ENCODE measurements at regions not wholly inside any gene's neighbourhood (a gene's known extent, or its start where the extent isn't known, plus 50 kb on each side); places are given as distances from the start of the nearest gene placed in this dataset.

DNA sequence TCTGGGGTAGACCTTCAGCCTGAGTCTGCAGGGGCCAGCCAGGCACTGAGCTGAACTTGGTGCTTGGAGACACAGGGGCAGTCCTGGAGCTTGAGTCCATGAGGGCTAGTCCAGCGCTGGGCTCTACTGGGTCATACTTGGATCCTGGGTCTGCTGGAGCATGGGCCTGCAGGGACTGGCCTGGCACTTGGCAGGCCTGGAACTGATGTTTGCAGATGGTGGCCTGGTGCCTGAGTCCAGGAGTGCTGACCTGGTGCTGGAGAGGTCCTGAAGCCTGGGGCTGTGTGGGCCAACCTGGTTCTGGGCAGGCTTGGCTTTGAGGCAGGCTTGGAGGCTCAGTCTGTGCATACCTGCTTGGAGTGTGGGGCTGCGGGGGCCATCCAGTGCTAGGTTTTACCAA is 143.4 kb upstream of the DSCAM start:
- DNase-seq: no peak

DNA sequence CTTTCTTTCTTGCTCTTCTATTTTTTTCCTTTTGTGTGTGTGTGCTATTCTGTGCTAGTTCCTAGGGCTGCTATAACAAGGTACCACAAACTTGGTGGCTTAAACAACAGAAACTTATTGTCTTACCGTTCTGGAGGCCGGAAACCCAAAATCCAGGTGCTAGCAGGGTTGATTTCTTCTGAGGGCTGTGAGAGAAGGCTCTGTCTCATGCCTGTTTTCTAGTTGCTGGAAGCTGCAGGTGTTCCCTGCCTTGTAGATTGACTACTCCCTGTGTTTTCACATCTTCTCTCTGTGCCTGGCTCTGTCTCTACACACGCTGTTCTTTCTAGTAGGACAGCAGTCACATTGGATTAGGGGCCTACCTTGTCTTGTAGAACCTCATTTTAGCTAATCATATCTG is 150.9 kb upstream of the DSCAM start:
- no peak for DNase-seq

DNA sequence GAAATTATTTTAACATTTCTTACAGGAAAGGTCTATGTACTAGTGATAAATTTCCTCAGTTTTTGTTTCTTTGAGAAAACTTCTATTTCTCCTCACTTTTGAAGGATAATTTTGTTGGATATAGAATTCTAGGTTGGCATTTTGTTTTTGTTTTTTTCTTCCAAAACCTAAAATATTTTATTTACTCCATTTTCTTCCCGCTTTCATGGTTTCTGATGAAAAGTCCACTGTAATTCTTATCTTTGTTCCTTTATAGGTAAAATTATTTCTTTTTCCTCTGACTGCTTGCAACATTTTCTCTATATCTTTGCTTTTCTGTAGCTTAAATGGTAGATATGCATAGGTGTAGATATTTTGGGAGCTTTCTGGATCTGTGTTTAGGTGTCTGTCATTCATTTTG is 153.9 kb upstream of the DSCAM start:
- DNase-seq: no peak

DNA sequence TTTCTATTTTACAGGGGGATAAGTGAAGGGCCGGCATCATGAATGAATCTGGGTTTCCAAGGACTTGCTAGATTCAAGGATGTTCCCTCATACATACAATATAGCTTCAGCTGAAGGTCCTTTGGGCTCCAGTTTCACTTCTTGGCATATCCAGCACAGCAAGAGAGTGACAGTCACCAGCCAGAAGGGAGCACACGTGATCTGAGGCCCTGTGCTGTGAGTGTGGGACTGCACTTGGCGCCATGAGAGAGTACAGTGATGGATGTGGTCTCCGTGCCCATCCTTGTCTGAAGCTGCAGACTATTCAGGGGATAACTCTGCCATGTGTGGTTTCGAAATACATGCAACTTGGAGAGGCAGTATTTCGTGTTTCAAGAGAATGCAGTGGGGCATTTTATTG is 159.7 kb upstream of the DSCAM start:
- no peak for DNase-seq

DNA sequence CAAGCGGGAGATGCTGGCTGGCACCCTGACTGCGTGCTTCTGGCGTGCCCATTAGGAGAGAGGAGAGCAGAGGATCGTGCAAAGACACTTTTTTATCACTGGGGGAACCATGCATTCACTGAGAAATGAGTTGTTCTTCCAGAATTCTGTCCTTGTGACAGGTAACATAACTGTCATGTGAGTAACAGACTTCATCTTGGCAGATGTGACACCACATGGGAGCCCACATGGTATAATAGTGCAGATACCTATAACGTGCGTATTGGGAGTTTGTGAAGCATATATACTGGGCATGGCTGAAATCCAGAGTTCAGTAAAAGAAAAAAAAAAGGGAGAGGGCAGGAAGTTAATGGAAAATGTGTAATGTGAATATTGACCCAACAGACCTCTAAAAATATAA is 159.6 kb upstream of the BACE2 start:
- DNase-seq: no peak

DNA sequence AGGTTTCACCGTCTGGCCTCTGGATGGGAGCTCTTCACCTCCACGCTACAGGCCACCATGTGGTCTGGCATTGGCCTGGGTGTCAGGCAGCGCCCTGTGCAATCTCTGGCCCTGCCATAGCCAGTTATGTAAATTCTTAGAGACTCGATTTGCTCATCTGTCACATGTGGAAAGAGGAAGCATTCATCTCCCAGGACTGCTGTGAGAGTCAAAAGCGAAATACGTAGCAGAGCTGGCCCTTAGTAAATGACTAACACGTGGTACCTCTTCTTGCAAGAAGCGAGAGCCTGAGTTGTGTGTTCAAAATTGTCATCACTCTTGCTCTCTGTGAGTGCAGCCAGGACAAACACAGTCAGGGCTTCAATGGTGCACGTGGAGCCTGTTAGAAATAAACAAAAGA is 159.0 kb upstream of the BACE2 start:
- DNase-seq: no peak

DNA sequence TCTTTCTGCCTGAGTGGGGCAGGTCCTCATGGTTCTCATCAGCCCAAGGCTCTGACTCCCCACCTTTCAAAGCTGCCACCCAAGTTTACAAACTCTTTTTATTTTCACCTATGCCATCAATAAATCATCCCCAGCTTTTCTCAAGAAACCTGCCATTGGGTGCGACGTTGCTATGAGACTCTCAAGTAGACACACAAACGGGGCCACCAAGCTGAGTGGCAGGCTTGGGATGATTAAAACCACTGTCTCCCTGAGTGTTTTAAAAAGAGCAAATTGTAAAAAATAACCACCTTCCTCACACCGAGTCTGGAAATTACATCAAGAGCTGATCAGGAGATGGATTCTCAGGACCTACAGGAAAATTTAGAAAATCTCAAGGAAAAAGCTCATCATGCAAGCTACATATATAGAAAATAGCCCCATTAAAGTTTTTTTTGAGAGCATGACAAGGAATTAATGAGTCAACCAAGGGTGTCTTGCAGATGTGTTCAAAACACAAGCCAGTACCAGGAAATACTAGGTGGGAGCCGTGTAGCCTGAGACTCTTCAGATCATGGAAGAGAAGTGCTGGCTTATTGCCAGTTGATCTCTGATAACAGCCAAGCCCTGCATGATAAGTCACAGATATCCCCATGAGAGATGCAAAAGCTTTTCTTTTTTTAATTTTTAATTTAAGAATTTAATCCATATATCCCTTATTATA is 158.4 kb upstream of the BACE2 start:
- DNase-seq: no peak

DNA sequence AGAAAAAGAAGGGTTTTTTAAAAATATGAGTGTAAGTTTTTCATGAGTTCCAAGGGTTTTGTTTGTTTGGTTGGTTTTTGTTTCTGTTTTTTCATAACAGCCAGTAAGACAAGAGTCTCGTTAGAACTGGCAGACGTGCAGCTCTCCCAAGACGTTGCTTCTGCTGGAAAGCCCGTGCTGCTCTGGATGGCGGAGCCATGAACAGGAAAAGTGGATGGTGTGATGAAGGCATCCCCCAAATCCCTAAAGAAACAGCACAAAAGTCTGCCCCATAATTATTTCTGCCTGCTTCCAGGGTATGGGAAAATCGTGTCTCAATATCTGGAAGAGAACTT is 157.9 kb upstream of the BACE2 start:
- DNase-seq: no peak

DNA sequence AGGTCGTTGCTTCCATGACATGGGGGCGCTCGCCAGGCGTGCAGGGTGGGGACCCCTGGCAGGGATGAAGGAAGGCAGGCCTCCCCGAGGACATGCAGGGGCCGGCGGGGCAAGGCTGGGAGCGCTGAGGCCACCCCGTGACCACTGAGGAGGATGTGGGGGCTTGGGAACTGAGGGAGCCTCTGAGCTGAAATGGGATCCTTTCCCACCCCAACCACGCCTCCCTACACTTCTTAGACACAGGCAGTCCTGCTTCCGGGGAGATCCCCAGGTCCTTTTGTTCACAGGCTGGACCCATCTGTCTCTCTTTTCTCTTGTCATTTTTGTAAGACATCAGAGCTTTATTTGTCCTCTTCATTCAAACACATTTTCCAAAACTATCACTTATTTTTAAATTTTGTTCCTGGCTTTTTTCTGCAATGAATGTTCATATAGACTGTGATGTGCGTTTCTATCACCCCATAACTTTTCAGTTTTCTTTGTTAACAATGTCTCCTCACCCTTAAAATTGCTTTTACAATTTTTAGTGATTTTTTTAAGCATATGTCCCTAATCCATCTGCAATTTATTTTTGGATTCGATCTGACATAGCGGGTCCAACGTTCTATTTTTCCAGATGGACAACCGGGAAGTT is 156.7 kb upstream of the BACE2 start:
- DNase-seq: no peak

DNA sequence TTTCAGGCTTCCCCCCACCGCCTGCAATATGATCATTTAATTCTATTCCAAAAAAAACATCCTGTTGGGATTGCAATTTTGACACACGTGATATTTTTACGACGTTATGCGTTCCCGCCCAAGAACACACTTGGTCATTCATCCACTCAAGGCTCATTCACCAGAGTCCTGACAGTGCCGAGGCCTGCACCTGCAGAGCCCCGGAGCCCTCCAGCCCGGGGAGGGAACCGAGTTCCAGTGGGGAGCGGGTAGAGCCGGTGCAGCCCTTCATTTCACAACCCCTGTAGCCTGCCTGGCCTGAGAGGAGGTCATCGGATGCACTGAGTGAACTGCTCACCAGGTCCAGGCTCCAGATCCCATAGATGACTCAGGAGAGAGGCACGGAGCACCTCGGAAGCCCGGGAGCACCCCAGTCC is 156.0 kb upstream of the BACE2 start:
- no peak for DNase-seq

DNA sequence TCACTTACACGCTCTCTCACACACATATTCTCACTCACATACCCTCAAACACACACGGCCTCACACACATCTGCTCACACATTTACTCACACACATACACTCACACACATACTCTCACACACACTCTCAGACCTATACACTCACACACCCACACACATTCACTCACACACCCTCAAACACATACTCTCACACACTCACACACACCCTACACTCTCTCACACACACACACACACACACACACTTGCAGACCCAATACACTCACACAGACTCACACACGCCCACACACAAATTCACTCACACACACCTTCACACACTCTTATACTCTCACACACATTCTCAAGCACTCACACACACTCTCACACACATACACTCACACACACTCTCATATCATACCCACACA is 155.5 kb upstream of the BACE2 start:
- no peak for DNase-seq

DNA sequence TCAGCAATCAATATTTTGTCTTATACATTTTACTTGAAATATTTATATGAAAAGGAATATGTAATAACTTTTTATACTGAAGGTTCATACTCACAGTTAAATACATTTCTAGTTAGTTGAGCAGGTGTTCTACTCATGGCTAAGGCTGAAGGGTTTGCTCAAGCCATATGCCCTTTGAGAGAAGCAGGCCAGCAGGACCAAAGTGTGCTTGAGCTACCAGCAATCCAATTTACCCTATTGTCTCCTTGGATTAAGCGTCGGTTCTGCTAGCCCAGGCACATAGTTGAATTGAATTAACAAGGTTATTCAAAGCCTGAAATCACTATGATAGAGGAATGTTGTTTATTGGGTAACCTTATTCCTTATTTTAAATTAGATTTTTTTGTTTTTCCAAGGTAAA is 151.5 kb upstream of the BACE2 start:
- DNase-seq: no peak

DNA sequence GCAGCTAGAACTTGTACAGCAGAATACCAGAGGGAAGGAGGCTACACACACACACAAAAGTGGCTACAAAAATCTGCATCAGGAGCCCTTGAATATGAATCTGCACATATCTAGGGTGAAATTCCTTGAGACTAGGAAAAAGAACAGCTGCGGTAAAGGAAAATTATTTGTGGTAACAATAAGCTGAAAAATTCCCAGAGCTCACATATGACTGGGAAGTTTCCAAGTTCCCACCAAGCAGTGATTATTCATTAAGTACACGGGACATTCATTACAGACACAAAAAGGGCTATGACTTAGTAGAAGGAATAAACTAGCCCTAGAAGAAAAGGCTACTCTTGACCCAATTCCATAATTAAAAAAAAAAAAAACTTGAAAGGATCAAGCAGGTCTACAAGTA is 149.5 kb upstream of the BACE2 start:
- no peak for DNase-seq

DNA sequence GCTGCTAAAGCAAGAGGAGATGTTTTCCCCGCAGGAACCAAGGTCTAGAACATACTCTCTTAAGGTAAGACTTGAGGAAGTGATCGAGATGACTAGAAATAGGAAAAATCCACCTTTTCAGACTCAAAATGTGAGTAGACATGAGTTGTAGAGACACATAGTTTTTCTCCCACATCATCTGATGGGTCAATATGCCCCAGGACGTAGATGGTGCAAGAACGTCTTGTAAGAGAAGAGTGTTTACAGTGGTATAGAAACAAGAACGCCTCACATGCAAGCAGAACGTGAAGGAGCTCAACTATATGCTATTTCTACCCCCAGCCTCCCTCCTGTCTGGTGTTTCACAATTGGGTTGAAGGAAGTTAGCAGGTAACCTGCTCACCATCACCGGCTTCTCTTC is 144.0 kb upstream of the BACE2 start:
- DNase-seq: no peak

DNA sequence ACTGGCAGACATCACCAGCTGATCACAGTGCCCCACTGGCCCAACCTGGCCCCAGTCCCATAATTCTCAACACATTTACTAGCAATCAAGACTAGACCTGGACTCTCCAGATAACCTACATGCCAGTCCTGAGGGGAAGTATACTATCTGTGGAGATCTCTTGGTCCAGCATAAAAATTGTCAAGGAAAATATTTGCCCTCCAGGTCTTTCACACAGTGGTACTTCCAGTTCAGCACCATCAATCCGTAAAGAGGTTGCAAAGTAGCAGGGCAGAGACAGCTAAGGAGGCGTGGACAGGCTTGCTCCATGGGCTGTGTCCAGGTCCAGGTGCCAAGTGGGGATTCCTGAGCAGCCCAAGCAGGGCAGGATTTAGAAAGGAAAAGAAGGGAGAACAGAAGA is 143.6 kb upstream of the BACE2 start:
- no peak for DNase-seq

DNA sequence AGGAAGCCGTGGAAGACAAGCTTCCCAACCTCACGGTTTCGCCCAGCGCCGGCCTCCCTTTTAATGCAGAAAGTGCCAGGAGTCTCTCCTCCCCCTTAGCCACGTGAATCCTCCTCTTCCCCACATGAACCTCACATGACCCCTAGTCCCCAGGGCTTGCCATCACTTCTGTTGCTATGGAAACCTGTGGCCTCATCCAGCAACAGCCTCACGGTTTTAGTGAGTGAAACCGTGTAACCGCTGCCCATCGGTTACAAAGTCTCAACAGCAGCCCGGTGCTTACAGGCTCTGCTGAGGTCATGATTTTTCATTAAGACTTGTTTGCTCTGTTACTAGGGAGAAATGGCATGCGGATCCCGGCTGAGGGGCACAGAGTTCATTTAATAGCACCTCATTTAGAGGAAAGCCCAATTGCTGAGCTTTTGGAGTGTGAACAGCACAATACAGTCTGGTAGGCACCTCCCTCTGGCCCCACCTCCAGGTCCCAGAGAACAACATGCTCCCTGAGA is 143.2 kb upstream of the BACE2 start:
- DNase-seq: no peak

DNA sequence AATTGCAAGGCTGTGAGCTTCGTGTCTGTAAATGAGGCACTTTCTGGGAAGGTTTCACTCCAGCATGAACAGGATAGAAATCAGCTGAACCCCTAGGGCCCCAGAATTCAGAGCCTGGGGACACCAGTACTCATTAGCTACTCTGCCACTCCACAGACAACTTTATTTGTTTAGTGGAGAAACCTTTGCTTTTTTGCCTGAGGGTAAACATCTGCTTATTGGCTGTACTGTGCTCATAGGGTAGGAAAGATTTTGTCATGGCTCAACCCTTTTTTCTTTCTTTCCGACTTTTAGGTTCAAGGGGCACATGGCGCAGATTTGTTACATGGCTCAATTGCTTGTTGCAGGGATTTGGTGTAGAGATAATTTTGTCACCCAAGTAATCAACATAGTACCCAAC is 138.4 kb upstream of the BACE2 start:
- DNase-seq: no peak

DNA sequence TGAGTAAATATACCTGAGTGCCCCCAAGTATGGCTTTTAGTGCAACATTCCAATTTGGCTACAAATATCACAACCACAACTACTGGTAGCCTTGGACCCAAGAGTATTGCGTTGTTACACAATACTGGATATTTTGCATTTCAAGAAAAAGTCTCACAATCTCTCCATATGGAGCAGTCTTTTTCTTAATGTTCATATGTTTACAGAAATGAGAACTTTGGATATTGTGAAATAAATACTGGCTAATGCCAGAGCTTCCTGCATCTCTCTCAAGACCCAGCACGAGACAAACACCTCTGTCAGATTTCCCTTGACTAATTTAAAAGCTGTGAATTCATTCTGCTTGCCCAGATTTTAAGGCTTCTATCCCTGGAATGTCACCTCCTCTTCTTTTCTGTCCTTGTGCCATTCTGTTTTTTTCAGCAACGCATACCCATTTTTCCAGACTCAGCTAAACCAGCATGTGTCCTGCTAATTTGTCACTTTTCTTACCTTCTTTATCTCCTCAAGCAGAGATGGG is 136.2 kb upstream of the BACE2 start:
- DNase-seq: no peak

DNA sequence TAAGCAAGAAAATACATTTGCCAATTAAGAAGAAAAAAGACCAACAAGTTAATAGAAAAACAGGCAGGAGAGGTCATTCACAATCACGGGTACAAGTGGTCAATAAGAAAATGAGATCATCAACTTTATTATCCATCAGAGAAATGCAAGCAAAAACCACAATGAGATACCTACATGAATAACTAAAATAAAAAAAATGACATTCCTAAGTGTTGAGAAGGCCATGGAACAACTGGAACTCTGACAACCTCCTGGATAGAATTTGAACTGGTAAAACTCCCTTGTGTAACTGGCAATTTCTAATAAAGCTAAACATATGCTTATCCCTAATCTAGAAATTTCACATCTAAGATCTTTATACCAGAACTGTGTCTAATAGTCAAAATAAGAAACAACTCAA is 135.4 kb upstream of the BACE2 start:
- no peak for DNase-seq

DNA sequence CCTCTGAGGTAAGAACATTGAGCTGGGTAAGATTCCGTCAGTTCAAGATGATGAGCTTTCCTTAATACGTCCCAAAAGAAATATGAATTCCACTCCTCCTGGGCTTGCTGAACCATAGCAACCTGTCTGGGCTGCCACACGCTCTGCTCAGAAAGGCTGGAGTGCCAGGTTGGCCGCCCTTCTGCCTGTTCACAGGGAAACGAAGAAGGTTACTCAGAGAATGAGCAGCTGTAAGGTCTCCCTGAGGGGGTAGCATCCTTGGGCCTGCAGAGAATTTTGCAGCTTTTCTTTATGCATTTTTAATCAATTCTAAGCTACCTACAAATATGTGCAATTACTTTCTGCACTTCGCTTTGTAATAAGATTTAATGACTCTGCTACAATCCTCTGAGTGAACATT is 130.7 kb upstream of the BACE2 start:
- no peak for DNase-seq

DNA sequence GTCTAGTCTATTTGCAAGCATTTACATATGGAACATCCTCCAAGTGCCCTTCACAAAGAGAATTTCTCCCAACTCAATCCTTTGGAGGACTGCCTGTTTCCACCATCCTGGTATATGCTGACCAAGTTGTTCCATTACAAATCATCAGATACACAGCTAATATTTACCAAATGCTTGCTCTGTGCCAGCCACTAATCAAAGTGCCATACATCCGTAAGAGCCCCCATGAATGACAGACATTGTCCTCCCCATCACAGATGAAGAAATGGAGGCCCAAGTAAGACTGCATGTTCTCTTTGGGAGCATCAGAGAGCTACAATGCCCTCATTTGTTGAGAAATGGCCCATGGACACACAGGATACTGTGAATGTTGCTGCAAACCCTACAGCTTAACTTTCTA is 130.0 kb upstream of the BACE2 start:
- DNase-seq: no peak

DNA sequence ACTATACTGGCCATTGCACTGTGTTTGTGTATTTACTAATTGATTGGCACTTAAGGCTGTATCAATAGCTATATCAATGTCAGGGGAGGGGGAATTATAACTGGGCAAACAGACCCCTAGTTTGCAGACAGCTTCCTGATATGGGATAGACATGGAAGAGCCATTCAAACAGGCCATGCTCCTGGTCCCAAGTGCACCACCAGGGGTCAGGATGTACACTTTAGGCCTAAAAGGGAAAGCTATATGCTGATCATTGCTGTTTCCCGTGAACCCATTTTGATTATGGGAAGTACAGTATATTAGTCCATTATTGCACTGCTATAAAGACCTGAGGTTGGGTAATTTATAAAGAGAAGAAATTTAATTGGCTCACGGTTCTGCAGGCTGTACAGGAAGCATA is 124.9 kb upstream of the BACE2 start:
- no peak for DNase-seq

DNA sequence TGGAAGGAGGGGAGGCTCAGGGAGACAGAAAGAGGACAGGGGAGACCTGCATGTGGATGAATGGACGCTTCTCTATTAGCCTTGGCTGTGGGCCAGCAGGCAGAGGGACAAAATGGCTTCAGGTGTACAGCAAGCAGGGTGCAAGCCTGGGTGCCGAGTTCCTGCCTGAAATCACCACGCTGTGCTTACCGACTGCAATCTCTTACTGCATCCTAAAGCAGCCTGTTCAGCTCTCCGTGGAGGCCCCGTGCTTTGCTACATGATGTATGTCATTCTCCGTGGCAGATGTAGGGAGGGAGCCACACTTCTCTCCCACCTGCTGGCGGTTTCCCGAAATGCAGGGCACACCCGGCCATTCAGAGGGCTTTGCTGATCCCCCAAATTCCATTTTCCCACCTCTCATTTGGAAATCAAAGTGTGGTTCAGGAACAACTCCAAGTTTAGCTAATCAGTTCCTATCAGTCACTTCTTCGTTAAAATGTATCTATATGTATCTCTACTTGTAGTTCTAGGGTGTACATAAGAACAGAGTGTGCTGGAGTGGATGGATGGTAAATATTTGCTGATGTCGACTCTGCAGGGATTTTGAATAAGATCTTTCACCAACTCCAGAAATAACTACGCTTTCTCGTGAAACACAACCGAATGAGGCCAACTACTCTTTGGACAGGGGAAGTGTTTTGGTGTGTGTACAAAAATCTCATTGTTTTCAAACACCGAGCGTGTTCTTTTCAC is 122.3 kb upstream of the BACE2 start:
- no peak for DNase-seq

DNA sequence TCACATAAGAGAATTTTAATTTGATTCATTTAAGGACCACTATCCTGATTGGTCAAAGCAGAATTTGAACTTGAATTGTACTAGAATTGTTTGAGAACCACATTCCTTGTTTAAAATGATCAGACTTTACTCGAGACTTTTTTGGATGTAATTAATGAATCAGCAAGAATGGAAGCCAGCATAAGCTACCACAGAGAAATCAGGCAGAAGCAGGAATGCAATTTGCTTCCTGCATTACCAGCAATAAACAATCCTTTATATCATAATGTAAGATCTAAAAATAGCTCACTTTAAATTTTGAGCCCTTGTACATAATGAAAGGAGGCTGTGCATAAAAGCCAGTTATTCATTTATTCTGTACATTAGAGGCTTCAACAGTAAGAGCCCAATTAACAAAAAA is 119.8 kb upstream of the BACE2 start:
- DNase-seq: no peak

Measured in AML-193 (cell line).